Mammary epithelial cell (primary cell): ENCODE measurements at regions not wholly inside any gene's neighbourhood (a gene's known extent, or its start where the extent isn't known, plus 50 kb on each side); places are given as distances from the start of the nearest gene placed in this dataset.

Experiments
- EZH2 ChIP-seq: IDR thresholded peaks from 2 replicates; pipeline ENCODE4 v1.6.1; 2012; ENCODE audit warnings: low read length, inconsistent platforms, borderline replicate concordance
- TF ChIP-seq, protein P1 (sequence below), 2 donors: IDR thresholded peaks in 1 of 2; conservative IDR thresholded peaks in 1 of 2; 2 replicates each; pipeline ENCODE4 v1.5.1; 2011 to 2012; ENCODE audit warnings: inconsistent platforms in 2 of 2, low read length in 2 of 2, mild to moderate bottlenecking in 2 of 2, control low read depth in 1 of 2, low read depth in 1 of 2; ENCODE audit not compliant: insufficient read depth in 1 of 2; ENCODE audit errors: extremely low read depth in 1 of 2

DNA sequence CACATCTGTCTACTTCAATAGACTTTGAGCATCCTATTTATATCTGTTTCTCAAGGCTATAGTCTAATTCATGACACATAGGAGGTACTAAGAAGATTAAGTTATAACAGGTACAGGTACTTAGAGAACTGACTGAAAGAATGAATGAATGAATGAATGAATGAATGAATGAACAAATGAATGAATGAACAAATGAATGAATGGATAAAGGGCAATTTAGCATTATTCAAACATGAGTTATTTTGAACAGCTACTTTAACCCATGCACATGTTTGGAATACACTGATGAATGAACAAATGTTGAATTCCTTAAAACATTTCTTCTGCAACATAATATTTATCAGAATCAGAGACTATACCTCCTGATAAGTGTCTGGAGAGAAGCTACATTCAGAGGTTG, 1165.6 kb upstream of the CDH8 start:
- TF ChIP-seq, protein P1, sequence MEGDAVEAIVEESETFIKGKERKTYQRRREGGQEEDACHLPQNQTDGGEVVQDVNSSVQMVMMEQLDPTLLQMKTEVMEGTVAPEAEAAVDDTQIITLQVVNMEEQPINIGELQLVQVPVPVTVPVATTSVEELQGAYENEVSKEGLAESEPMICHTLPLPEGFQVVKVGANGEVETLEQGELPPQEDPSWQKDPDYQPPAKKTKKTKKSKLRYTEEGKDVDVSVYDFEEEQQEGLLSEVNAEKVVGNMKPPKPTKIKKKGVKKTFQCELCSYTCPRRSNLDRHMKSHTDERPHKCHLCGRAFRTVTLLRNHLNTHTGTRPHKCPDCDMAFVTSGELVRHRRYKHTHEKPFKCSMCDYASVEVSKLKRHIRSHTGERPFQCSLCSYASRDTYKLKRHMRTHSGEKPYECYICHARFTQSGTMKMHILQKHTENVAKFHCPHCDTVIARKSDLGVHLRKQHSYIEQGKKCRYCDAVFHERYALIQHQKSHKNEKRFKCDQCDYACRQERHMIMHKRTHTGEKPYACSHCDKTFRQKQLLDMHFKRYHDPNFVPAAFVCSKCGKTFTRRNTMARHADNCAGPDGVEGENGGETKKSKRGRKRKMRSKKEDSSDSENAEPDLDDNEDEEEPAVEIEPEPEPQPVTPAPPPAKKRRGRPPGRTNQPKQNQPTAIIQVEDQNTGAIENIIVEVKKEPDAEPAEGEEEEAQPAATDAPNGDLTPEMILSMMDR (conservative IDR thresholded peaks at IDR 0.05 in 1 of 2, IDR thresholded peaks at IDR 0.05 in 1 of 2; ENCODE audit: extremely low read depth in 1 of 2, insufficient read depth in 1 of 2, low read depth in 1 of 2, low read length in 2 of 2), result no peak
- TF ChIP-seq EZH2, result no peak
